ENCODE measurements at regions not wholly inside any gene's neighbourhood (a gene's known extent, or its start where the extent isn't known, plus 50 kb on each side); places are given as distances from the start of the nearest gene placed in this dataset.

DNA sequence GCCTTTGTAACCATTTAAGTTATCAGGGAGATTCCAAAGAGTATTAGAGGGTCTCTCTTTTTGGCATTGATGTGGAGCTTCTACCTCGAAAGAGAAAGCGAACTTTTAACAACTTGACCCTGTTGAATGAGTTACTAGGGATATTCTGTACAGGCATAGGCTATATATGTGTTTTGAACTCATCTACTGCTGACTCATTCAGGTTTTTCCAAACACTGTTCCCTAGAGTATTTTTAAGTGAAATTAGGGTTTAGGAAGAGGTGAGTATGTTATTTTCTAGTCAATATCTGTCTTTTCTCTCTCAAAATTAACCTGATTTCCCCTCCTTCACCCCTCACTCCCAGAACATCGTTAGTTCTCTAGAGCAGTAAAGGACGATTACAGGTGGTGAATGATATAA lies 228.1 kb upstream of the C2CD4B start:
- TF ChIP-seq, protein P1, sequence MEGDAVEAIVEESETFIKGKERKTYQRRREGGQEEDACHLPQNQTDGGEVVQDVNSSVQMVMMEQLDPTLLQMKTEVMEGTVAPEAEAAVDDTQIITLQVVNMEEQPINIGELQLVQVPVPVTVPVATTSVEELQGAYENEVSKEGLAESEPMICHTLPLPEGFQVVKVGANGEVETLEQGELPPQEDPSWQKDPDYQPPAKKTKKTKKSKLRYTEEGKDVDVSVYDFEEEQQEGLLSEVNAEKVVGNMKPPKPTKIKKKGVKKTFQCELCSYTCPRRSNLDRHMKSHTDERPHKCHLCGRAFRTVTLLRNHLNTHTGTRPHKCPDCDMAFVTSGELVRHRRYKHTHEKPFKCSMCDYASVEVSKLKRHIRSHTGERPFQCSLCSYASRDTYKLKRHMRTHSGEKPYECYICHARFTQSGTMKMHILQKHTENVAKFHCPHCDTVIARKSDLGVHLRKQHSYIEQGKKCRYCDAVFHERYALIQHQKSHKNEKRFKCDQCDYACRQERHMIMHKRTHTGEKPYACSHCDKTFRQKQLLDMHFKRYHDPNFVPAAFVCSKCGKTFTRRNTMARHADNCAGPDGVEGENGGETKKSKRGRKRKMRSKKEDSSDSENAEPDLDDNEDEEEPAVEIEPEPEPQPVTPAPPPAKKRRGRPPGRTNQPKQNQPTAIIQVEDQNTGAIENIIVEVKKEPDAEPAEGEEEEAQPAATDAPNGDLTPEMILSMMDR (conservative IDR thresholded peaks at IDR 0.05): no peak
- TF ChIP-seq ZFX (IDR thresholded peaks at IDR 0.05): no peak
